ENCODE measurements at regions not wholly inside any gene's neighbourhood (a gene's known extent, or its start where the extent isn't known, plus 50 kb on each side); places are given as distances from the start of the nearest gene placed in this dataset.

GRCh38 chr1:30471307-30471706, 252.1 kb downstream of the MATN1 start:
- H3K27ac ChIP-seq, result no peak overlapping the region
- H3K27me3 ChIP-seq, result no peaks in the 10 kb centered on the region
- no peaks in the 10 kb centered on the region for H3K9me3 ChIP-seq
- intact Hi-C loops (cut with DNase I; ENCODE audit: low total_unique reads), result no loop called here
- H3K4me1 ChIP-seq, result no peaks in the 10 kb centered on the region
- no peak overlapping the region for H3K4me3 ChIP-seq
- DNase-seq (ENCODE audit: low spot score in 2 of 2), result no peak
- TF ChIP-seq, protein P1, sequence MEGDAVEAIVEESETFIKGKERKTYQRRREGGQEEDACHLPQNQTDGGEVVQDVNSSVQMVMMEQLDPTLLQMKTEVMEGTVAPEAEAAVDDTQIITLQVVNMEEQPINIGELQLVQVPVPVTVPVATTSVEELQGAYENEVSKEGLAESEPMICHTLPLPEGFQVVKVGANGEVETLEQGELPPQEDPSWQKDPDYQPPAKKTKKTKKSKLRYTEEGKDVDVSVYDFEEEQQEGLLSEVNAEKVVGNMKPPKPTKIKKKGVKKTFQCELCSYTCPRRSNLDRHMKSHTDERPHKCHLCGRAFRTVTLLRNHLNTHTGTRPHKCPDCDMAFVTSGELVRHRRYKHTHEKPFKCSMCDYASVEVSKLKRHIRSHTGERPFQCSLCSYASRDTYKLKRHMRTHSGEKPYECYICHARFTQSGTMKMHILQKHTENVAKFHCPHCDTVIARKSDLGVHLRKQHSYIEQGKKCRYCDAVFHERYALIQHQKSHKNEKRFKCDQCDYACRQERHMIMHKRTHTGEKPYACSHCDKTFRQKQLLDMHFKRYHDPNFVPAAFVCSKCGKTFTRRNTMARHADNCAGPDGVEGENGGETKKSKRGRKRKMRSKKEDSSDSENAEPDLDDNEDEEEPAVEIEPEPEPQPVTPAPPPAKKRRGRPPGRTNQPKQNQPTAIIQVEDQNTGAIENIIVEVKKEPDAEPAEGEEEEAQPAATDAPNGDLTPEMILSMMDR (IDR thresholded peaks at IDR 0.05), result no peak
- TF ChIP-seq POLR2AphosphoS5 (IDR thresholded peaks at IDR 0.05), result no peak
- no peak for TF ChIP-seq POLR2A (IDR thresholded peaks at IDR 0.05)
- no peaks in the 10 kb centered on the region for H3K36me3 ChIP-seq

DNA sequence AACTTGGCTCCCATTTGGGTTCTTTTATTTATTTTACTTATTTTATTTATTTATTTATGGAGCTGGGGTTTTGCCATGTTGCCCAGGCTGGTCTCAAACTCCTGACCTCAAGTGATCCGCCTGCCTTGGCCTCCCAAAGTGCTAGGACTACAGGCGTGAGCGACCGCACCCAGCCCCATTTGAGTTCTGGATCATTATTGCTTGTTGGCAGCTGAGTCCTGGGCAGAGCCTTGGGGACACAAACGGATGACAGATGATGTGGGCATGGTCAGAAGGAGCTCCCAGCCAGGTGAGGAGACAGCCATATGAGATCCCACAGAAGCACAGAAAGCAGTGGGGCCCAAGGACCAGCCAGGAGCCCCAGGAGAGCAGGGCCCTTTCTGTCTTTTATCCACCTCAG, 254.0 kb downstream of the MATN1 start:
- Histone ChIP-seq H3K4me3 (no peak overlapping the region), H3K36me3 (no peaks in the 10 kb centered on the region), H3K27me3 (no peaks in the 10 kb centered on the region), H3K27ac (no peak overlapping the region), H3K9me3 (no peaks in the 10 kb centered on the region), H3K4me1 (no peaks in the 10 kb centered on the region)
- intact Hi-C loops (cut with DNase I; ENCODE audit: low total_unique reads), result no loop called here
- TF ChIP-seq, protein P1 (IDR thresholded peaks at IDR 0.05), result no peak
- TF ChIP-seq POLR2A (IDR thresholded peaks at IDR 0.05) (no peak), POLR2AphosphoS5 (IDR thresholded peaks at IDR 0.05) (no peak)
- DNase-seq (ENCODE audit: low spot score in 2 of 2), result peak in 1 of 2 donors; percentile 35

GRCh38 chr1:30467101-30467500, 256.3 kb downstream of the MATN1 start:
- no peaks in the 10 kb centered on the region for H3K27me3 ChIP-seq
- no peak overlapping the region for H3K27ac ChIP-seq
- H3K9me3 ChIP-seq, result no peaks in the 10 kb centered on the region
- no peaks in the 10 kb centered on the region for H3K4me1 ChIP-seq
- peak in 1 of 2 donors; percentile 33 for DNase-seq (ENCODE audit: low spot score in 2 of 2)
- intact Hi-C loops (cut with DNase I; ENCODE audit: low total_unique reads), result no loop called here
- H3K36me3 ChIP-seq, result no peaks in the 10 kb centered on the region
- H3K4me3 ChIP-seq, result no peak overlapping the region
- TF ChIP-seq POLR2AphosphoS5 (IDR thresholded peaks at IDR 0.05) (no peak), POLR2A (IDR thresholded peaks at IDR 0.05) (no peak)
- TF ChIP-seq, protein P1 (IDR thresholded peaks at IDR 0.05), result no peak

DNA sequence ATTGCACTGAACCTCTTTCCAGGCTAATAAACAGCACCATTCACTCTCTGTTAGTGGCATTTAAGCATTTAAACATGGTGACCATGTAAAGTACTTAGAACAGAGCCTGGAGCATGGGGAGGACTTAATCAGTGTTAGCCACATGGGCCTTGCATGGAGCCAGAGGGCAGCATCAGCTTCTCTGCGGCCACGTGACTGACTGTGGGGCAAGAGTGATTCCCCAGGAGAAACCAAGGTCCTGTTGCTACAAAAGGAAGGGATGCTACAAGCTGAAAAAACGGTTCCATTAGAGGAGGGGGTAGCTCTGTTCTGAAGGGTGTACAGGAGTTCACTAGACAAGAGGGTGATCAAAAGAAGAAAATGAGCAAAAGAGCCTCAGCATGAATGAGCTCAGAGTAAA, 256.8 kb downstream of the MATN1 start:
- DNase-seq (ENCODE audit: low spot score in 2 of 2), result peak in 1 of 2 donors; percentile 2
- intact Hi-C loops (cut with DNase I; ENCODE audit: low total_unique reads), result no loop called here
- no peak overlapping the region for H3K27ac ChIP-seq
- H3K27me3 ChIP-seq, result no peaks in the 10 kb centered on the region
- no peaks in the 10 kb centered on the region for H3K9me3 ChIP-seq
- no peak overlapping the region for H3K4me3 ChIP-seq
- H3K36me3 ChIP-seq, result no peaks in the 10 kb centered on the region
- H3K4me1 ChIP-seq, result no peaks in the 10 kb centered on the region
- TF ChIP-seq POLR2AphosphoS5 (IDR thresholded peaks at IDR 0.05) (no peak), POLR2A (IDR thresholded peaks at IDR 0.05) (no peak)
- TF ChIP-seq, protein P1 (IDR thresholded peaks at IDR 0.05), result no peak

DNA sequence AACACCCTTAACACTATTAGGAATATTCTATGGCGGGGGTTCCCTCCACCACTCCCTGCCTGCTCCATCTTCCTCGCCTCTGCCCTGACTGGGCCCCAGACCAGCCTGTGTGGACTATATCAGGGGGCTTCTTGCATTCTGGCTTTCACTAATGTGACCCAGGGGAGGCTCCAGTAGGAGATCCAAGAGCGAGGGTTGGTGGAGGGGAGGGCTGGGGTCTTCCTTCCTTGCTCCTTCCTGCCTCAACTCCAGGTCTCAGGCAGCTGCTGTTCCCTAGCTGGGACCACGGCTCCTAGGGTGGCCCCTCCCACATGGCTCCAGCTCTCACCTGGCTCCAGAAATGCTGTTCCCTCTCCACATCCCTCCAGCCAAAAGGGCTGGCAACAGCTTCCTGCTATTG, 257.4 kb downstream of the MATN1 start:
- no peaks in the 10 kb centered on the region for H3K27me3 ChIP-seq
- H3K9me3 ChIP-seq, result no peaks in the 10 kb centered on the region
- no peak overlapping the region for H3K4me3 ChIP-seq
- H3K27ac ChIP-seq, result no peak overlapping the region
- DNase-seq (ENCODE audit: low spot score in 2 of 2), result peak in 1 of 2 donors; percentile 44
- intact Hi-C loops (cut with DNase I; ENCODE audit: low total_unique reads), result no loop called here
- H3K36me3 ChIP-seq, result no peaks in the 10 kb centered on the region
- H3K4me1 ChIP-seq, result no peaks in the 10 kb centered on the region
- no peak for TF ChIP-seq POLR2AphosphoS5 (IDR thresholded peaks at IDR 0.05)
- TF ChIP-seq, protein P1 (IDR thresholded peaks at IDR 0.05), result no peak
- no peak for TF ChIP-seq POLR2A (IDR thresholded peaks at IDR 0.05)
